ENCODE measurements at regions not wholly inside any gene's neighbourhood (a gene's known extent, or its start where the extent isn't known, plus 50 kb on each side); places are given as distances from the start of the nearest gene placed in this dataset.

DNA sequence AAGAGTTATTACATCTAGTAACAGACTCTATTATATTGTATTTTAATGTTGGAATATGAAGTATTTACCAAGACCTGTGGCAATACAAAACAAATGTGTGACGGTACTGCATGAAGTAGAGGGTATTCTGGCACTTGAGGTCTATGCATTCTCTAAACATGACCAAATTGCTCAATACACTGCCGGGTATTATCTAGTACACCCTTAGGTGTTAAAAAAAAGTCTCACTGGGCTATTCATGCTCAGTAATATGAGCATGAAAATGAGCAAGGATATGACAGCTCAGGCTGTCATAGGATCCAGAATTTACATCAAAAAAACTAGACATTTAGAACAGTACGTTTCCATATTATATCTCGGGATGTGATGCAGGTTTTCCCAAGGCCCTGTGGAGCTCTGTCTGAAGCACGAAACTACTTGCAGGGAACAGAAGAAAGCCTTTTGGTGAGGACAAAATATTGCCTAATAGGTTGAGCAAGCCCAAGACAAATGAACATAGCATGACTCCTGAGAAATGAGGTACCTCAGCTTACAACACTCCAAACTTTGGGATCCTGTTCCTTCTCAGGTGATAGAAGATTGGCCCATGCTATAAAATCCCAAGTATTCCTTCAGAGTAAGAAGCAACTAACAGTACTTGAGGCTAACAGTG lies 74.1 kb upstream of the MAOA start:
- H3K27me3 Mint-ChIP-seq (ENCODE audit: insufficient read depth, low read depth, poor library complexity): no peaks in the 10 kb centered on the region
- no peaks in the 10 kb centered on the region for H3F3A ChIP-seq (replicated peaks; ENCODE audit: low read depth)
- no peak overlapping the region for H3K27ac Mint-ChIP-seq
- no peaks in the 10 kb centered on the region for H3K9me2 ChIP-seq (ENCODE audit: insufficient read depth)
- H3K4me3 Mint-ChIP-seq: no peak overlapping the region
- no peaks in the 10 kb centered on the region for H3K79me2 ChIP-seq (replicated peaks; ENCODE audit: insufficient read depth)
- no peaks in the 10 kb centered on the region for H3K4me1 ChIP-seq (ENCODE audit: insufficient read depth)
- H3K27ac ChIP-seq (ENCODE audit: low read depth): no peak overlapping the region
- no peaks in the 10 kb centered on the region for H3K4me1 Mint-ChIP-seq
- no peak overlapping the region for H3K4me2 ChIP-seq
- H2AFZ ChIP-seq: no peak overlapping the region
- H4K20me1 ChIP-seq (replicated peaks; ENCODE audit: insufficient read depth): no peaks in the 10 kb centered on the region
- TF ChIP-seq POLR2AphosphoS5 (IDR thresholded peaks at IDR 0.05; ENCODE audit: low read depth): no peak
- TF ChIP-seq NANOG (IDR thresholded peaks at IDR 0.05; ENCODE audit: borderline replicate concordance): no peak
- no peak for TF ChIP-seq ZNF114 (CRISPR knock-in tag; IDR thresholded peaks at IDR 0.05)
- no peak for TF ChIP-seq CREB1 (CRISPR knock-in tag; IDR thresholded peaks at IDR 0.05; ENCODE audit: low read depth)
- no peak for TF ChIP-seq STAT1 (IDR thresholded peaks at IDR 0.05; ENCODE audit: unreplicated experiment)
- no peak for TF ChIP-seq ZNF462 (CRISPR knock-in tag; IDR thresholded peaks at IDR 0.05)
- H3K4me3 ChIP-seq: no peak overlapping the region
- no peaks in the 10 kb centered on the region for H3K27me3 ChIP-seq (ENCODE audit: insufficient read depth)
- DNase-seq (ENCODE audit: low spot score) (no peak), ATAC-seq (no peak)
- no peaks in the 10 kb centered on the region for H3K36me3 Mint-ChIP-seq (ENCODE audit: low read depth)
- H3K9me3 Mint-ChIP-seq: no peaks in the 10 kb centered on the region
- H3K36me3 ChIP-seq (ENCODE audit: insufficient read depth): no peaks in the 10 kb centered on the region

DNA sequence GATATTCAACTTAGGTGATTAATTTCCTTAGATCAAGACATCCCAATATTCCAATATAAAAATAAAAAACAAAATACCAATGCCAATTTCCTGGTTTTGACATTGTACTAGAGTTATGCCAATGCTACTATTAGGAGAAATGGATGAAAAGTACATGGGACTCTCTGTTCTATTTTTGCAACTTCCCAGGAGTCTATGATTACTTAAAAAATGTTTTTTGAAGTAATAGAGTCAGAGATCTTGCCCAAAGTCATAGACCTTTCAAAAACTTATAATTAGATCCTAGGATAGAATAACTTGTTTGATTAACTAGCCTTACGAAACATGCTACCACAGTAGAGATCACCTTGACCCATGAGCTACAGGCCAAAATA lies 73.6 kb upstream of the MAOA start:
- H3K27me3 Mint-ChIP-seq (ENCODE audit: insufficient read depth, low read depth, poor library complexity): no peaks in the 10 kb centered on the region
- Histone ChIP-seq H3K4me3 (no peak overlapping the region), H3K4me2 (no peak overlapping the region), H3K27me3 (ENCODE audit: insufficient read depth) (no peaks in the 10 kb centered on the region), H3K9me2 (ENCODE audit: insufficient read depth) (no peaks in the 10 kb centered on the region), H3K4me1 (ENCODE audit: insufficient read depth) (no peaks in the 10 kb centered on the region), H3K27ac (ENCODE audit: low read depth) (no peak overlapping the region), H4K20me1 (replicated peaks; ENCODE audit: insufficient read depth) (no peaks in the 10 kb centered on the region), H3K79me2 (replicated peaks; ENCODE audit: insufficient read depth) (no peaks in the 10 kb centered on the region), H2AFZ (no peak overlapping the region), H3F3A (replicated peaks; ENCODE audit: low read depth) (no peaks in the 10 kb centered on the region), H3K36me3 (ENCODE audit: insufficient read depth) (no peaks in the 10 kb centered on the region)
- DNase-seq (ENCODE audit: low spot score) (no peak), ATAC-seq (no peak)
- no peaks in the 10 kb centered on the region for H3K4me1 Mint-ChIP-seq
- H3K27ac Mint-ChIP-seq: no peak overlapping the region
- H3K4me3 Mint-ChIP-seq: no peak overlapping the region
- H3K9me3 Mint-ChIP-seq: no peaks in the 10 kb centered on the region
- no peaks in the 10 kb centered on the region for H3K36me3 Mint-ChIP-seq (ENCODE audit: low read depth)
- no peak for TF ChIP-seq EZH2phosphoT487 (IDR thresholded peaks at IDR 0.05; ENCODE audit: unreplicated experiment)
- no peak for TF ChIP-seq ZNF114 (CRISPR knock-in tag; IDR thresholded peaks at IDR 0.05)
- TF ChIP-seq ZNF462 (CRISPR knock-in tag; IDR thresholded peaks at IDR 0.05): no peak
- TF ChIP-seq CREB1 (CRISPR knock-in tag; IDR thresholded peaks at IDR 0.05; ENCODE audit: low read depth): no peak

Data from GM23338 (cell line).